HEK293 (cell line): ENCODE measurements at regions not wholly inside any gene's neighbourhood (a gene's known extent, or its start where the extent isn't known, plus 50 kb on each side); places are given as distances from the start of the nearest gene placed in this dataset.

ENCODE experiments used
- CTCF ChIA-PET: fragments of 350-600 bp; formaldehyde crosslinking; extraction: SDS; loops from one replicate; lab custom pipeline; 2021; ENCODE audit warnings: antibody characterized with exemption; lab: Yijun Ruan, JAX
- POLR2A ChIA-PET: fragments of 300-600 bp; formaldehyde crosslinking; extraction: SDS; loops from one replicate; lab custom pipeline; 2020; ENCODE audit warnings: antibody characterized with exemption, inconsistent platforms; lab: Yijun Ruan, JAX
- H3K27ac ChIP-seq: fragments of 200-500 bp; sonication (Bioruptor generic); 2 replicates; pipeline ENCODE4 v1.5.1; 2014; ENCODE audit warnings: low read depth, low read length, control low read depth, inconsistent platforms; ENCODE audit errors: extremely low read depth
- H3K36me3 ChIP-seq, 2 experiments: fragments of 200-500 bp in 1 of 2; sonication (Bioruptor generic) in 1 of 2; 1 replicate in 1 of 2; 2 replicates in 1 of 2; pipeline ENCODE4 v1.5.1; 2014 to 2017; ENCODE audit warnings: inconsistent platforms in 2 of 2, low read length in 2 of 2; ENCODE audit not compliant: control insufficient read depth in 2 of 2, insufficient read depth in 1 of 2
- H3K4me1 ChIP-seq: fragments of 200-500 bp; sonication (Bioruptor generic); 2 replicates; pipeline ENCODE4 v1.5.1; 2014; ENCODE audit warnings: mild to moderate bottlenecking, low read length, inconsistent platforms; ENCODE audit not compliant: control insufficient read depth, insufficient read depth
- H3K4me3 ChIP-seq: 2 replicates; pipeline ENCODE4 v1.5.1; 2011; ENCODE audit warnings: low read depth, mild to moderate bottlenecking, control low read depth, low read length, moderate library complexity
- H3K9me3 ChIP-seq: fragments of 200-500 bp; sonication (Bioruptor generic); 2 replicates; pipeline ENCODE4 v1.5.1; 2014; ENCODE audit warnings: low read depth, low read length, inconsistent platforms; ENCODE audit not compliant: control insufficient read depth, insufficient read depth
- FEZF1 ChIP-seq: fragments of 450-650 bp; formaldehyde crosslinking; IDR thresholded peaks from 2 replicates; pipeline ENCODE4 v1.5.1; 2016; ENCODE audit warnings: missing biosample characterization, missing genetic modification characterization
- KLF17 ChIP-seq: fragments of 450-650 bp; formaldehyde crosslinking; IDR thresholded peaks from 2 replicates; pipeline ENCODE4 v1.5.1; 2016; ENCODE audit warnings: missing biosample characterization, missing genetic modification characterization
- KLF8 ChIP-seq: fragments of 450-650 bp; formaldehyde crosslinking; IDR thresholded peaks from 2 replicates; pipeline ENCODE4 v1.5.1; 2016; ENCODE audit warnings: missing biosample characterization, missing genetic modification characterization
- MZF1 ChIP-seq: fragments of 450-650 bp; formaldehyde crosslinking; IDR thresholded peaks from 2 replicates; pipeline ENCODE4 v1.5.1; 2017; ENCODE audit warnings: missing biosample characterization, missing genetic modification characterization, borderline replicate concordance
- SCRT2 ChIP-seq: fragments of 450-650 bp; formaldehyde crosslinking; IDR thresholded peaks from 2 replicates; pipeline ENCODE4 v1.5.1; 2016; ENCODE audit warnings: missing biosample characterization, missing genetic modification characterization
- TRIM28 ChIP-seq: IDR thresholded peaks from 2 replicates; pipeline ENCODE4 v1.6.1; 2011; ENCODE audit warnings: low read length, control low read depth, borderline replicate concordance
- ZBTB1 ChIP-seq: fragments of 450-650 bp; formaldehyde crosslinking; IDR thresholded peaks from 2 replicates; pipeline ENCODE4 v1.5.1; 2016; ENCODE audit warnings: missing biosample characterization, missing genetic modification characterization
- ZFP37 ChIP-seq: fragments of 450-650 bp; formaldehyde crosslinking; IDR thresholded peaks from 2 replicates; pipeline ENCODE4 v1.5.1; 2016; ENCODE audit warnings: missing biosample characterization, missing genetic modification characterization
- ZNF239 ChIP-seq: fragments of 450-650 bp; formaldehyde crosslinking; IDR thresholded peaks from 2 replicates; pipeline ENCODE4 v1.5.1; 2016; ENCODE audit warnings: missing biosample characterization, missing genetic modification characterization
- ZNF26 ChIP-seq: fragments of 450-650 bp; formaldehyde crosslinking; IDR thresholded peaks from 2 replicates; pipeline ENCODE4 v1.5.1; 2016; ENCODE audit warnings: missing biosample characterization, missing genetic modification characterization
- ZNF473 ChIP-seq: fragments of 450-650 bp; formaldehyde crosslinking; IDR thresholded peaks from 2 replicates; pipeline ENCODE4 v1.5.1; 2017; ENCODE audit warnings: missing biosample characterization, missing genetic modification characterization
- ZNF501 ChIP-seq: fragments of 450-650 bp; formaldehyde crosslinking; IDR thresholded peaks from 2 replicates; pipeline ENCODE4 v1.5.1; 2016; ENCODE audit warnings: missing biosample characterization, missing genetic modification characterization
- ZNF544 ChIP-seq: fragments of 450-650 bp; formaldehyde crosslinking; IDR thresholded peaks from 2 replicates; pipeline ENCODE4 v1.5.0; 2017; ENCODE audit warnings: missing biosample characterization, missing genetic modification characterization
- ZNF596 ChIP-seq: fragments of 450-650 bp; IDR thresholded peaks from 2 replicates; pipeline ENCODE4 v1.5.0; 2018; ENCODE audit warnings: missing biosample characterization, mild to moderate bottlenecking, missing genetic modification characterization, moderate library complexity
- ZNF654 ChIP-seq: fragments of 450-650 bp; formaldehyde crosslinking; IDR thresholded peaks from 2 replicates; pipeline ENCODE4 v1.5.1; 2016; ENCODE audit warnings: low read depth, missing biosample characterization, missing genetic modification characterization
- ZNF660 ChIP-seq: fragments of 450-650 bp; IDR thresholded peaks from 2 replicates; pipeline ENCODE4 v1.5.1; 2018; ENCODE audit warnings: missing biosample characterization, mild to moderate bottlenecking, missing genetic modification characterization
- ZNF704 ChIP-seq: fragments of 450-650 bp; formaldehyde crosslinking; IDR thresholded peaks from 2 replicates; pipeline ENCODE4 v1.5.1; 2016; ENCODE audit warnings: missing biosample characterization, missing genetic modification characterization
- ZNF791 ChIP-seq: fragments of 450-650 bp; formaldehyde crosslinking; IDR thresholded peaks from 2 replicates; pipeline ENCODE4 v1.5.1; 2016; ENCODE audit warnings: missing biosample characterization, missing genetic modification characterization
- TF ChIP-seq, protein P1 (sequence below): fragments of 450-650 bp; formaldehyde crosslinking; IDR thresholded peaks from 2 replicates; pipeline ENCODE4 v1.5.1; 2016; ENCODE audit warnings: missing biosample characterization, missing genetic modification characterization

- Histone ChIP-seq H3K27ac (no peak overlapping the region), H3K4me1 (no peaks in the 10 kb centered on the region), H3K9me3 (no peaks in the 10 kb centered on the region), H3K4me3 (no peak overlapping the region), H3K36me3 (no peaks in the 10 kb centered on the region)
- TF ChIP-seq ZNF473 = no peak
- TF ChIP-seq ZNF544 (tag by site-specific recombination) = no peak
- TF ChIP-seq ZNF660 (tag by site-specific recombination) = no peak
- TF ChIP-seq TRIM28 = no peak
- no peak for TF ChIP-seq ZNF596
- TF ChIP-seq ZFP37 (tag by site-specific recombination) = no peak
- no peak for TF ChIP-seq ZNF26 (tag by site-specific recombination)
- TF ChIP-seq ZNF239 = no peak
- TF ChIP-seq KLF17 (tag by site-specific recombination) = no peak
- no peak for TF ChIP-seq MZF1 (tag by site-specific recombination)
- TF ChIP-seq ZNF654 (tag by site-specific recombination) = no peak
- no peak for TF ChIP-seq SCRT2
- TF ChIP-seq ZBTB1 = no peak
- no peak for TF ChIP-seq ZNF791 (tag by site-specific recombination)
- TF ChIP-seq ZNF704 (tag by site-specific recombination) = no peak
- no peak for TF ChIP-seq FEZF1 (tag by site-specific recombination)
- CTCF ChIA-PET = no interaction called here
- POLR2A ChIA-PET = no interaction called here
These were observed 353.0 kb upstream of the KCND2 start for GRCh38 chr7:119919986-119920385.

DNA sequence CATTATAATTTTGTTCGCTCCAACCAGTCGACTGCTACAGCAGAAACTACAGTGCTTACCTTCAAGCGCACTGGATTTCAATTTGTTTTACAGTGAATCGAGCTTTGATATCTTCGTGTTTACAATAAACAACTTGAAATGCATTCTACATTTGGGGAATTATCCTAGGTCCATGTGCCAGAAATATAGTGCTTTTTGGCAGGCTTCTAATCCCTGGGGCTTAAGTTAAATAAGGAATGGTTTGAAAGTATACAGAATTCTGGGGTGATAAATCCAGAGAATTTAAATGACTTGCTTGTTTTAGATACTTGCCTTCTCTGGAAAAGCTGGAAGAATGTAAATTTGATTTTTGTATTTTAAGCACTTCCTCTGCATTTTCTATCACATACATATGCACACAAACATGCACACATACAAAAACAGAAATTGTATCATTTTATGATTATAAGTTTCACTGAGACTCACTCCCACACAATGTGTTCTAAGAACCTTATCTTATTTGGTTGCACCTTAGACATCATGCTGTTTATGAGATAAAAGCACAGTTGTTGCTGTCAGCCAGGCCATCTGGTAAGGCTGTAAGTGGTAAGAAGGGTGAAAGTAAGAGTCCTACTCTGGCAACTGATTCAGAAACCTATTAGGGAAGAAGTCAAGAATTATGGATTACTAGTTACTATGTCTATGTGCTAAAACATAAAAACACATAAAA is 347.2 kb upstream of the KCND2 start:
- no peak overlapping the region for H3K27ac ChIP-seq
- H3K4me3 ChIP-seq = no peak overlapping the region
- H3K9me3 ChIP-seq = no peaks in the 10 kb centered on the region
- TF ChIP-seq ZNF501 (tag by site-specific recombination) (no peak), KLF8 (tag by site-specific recombination) (no peak)
- TF ChIP-seq, protein P1, sequence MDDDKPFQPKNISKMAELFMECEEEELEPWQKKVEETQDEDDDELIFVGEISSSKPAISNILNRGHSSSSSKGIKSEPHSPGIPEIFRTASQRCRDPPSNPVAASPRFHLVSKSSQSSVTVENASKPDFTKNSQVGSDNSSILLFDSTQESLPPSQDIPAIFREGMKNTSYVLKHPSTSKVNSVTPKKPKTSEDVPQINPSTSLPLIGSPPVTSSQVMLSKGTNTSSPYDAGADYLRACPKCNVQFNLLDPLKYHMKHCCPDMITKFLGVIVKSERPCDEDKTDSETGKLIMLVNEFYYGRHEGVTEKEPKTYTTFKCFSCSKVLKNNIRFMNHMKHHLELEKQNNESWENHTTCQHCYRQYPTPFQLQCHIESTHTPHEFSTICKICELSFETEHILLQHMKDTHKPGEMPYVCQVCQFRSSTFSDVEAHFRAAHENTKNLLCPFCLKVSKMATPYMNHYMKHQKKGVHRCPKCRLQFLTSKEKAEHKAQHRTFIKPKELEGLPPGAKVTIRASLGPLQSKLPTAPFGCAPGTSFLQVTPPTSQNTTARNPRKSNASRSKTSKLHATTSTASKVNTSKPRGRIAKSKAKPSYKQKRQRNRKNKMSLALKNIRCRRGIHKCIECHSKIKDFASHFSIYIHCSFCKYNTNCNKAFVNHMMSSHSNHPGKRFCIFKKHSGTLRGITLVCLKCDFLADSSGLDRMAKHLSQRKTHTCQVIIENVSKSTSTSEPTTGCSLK (tag by site-specific recombination) = no peak
- CTCF ChIA-PET = interaction anchor here (2.0 kb wide), 1 partner anchor 10 kb away, joined by 6 read pairs; no protein-coding TSS in a partner anchor
- H3K36me3 ChIP-seq = no peaks in the 10 kb centered on the region
- H3K4me1 ChIP-seq = no peaks in the 10 kb centered on the region
- POLR2A ChIA-PET = no interaction called here
